Activated CD8-positive, alpha-beta memory T cell treated with anti-CD3 and anti-CD28 coated beads, Interleukin-2, amount 10 ng/mL, durations not matched to agents 7 days and 5 days (primary cell): ENCODE measurements at regions not wholly inside any gene's neighbourhood (a gene's known extent, or its start where the extent isn't known, plus 50 kb on each side); places are given as distances from the start of the nearest gene placed in this dataset.

ENCODE experiments used
- ATAC-seq: fragments of 150-1000 bp; cut with Tn5 transposase; one replicate; pipeline ENCODE4 v1.10.0; 2021; ENCODE audit warnings: moderate library complexity
- CTCF ChIA-PET: fragments of 350-600 bp; sonication (Branson Sonifier 250); formaldehyde crosslinking; loops from one replicate; lab custom pipeline; 2021; ENCODE audit warnings: antibody characterized with exemption; lab: Charles Lee
- DNase-seq: peaks from one replicate; pipeline ENCODE4 v3.0.0-alpha.2; 2020
- H3K27ac Mint-ChIP-seq: one replicate; pipeline ENCODE4 v1.8.0; 2021; ENCODE audit warnings: mild to moderate bottlenecking, mixed read lengths
- H3K27me3 Mint-ChIP-seq: one replicate; pipeline ENCODE4 v1.8.0; 2021; ENCODE audit warnings: mixed read lengths
- H3K36me3 Mint-ChIP-seq: one replicate; pipeline ENCODE4 v1.8.0; 2021; ENCODE audit warnings: mild to moderate bottlenecking, mixed read lengths
- H3K4me1 Mint-ChIP-seq: one replicate; pipeline ENCODE4 v1.8.0; 2021; ENCODE audit warnings: mixed read lengths
- H3K4me3 Mint-ChIP-seq: one replicate; pipeline ENCODE4 v1.8.0; 2021; ENCODE audit warnings: mild to moderate bottlenecking, moderate library complexity, mixed read lengths
- H3K9me3 Mint-ChIP-seq: one replicate; pipeline ENCODE4 v1.8.0; 2022; ENCODE audit warnings: low read depth, mixed read lengths

GRCh38 chr16:6644916-6645315, 687.7 kb upstream of the RBFOX1 start:
- H3K9me3 Mint-ChIP-seq = no peaks in the 10 kb centered on the region
- DNase-seq (no peak), ATAC-seq (no peak)
- H3K4me1 Mint-ChIP-seq = no peaks in the 10 kb centered on the region
- H3K36me3 Mint-ChIP-seq = no peaks in the 10 kb centered on the region
- H3K27me3 Mint-ChIP-seq = peaks cover 6% of the 10 kb centered on the region
- CTCF ChIA-PET = interaction anchor here (0.7 kb wide), 1 partner anchor 14 kb away, joined by 3 read pairs; no protein-coding TSS in a partner anchor
- no peak overlapping the region for H3K27ac Mint-ChIP-seq
- H3K4me3 Mint-ChIP-seq = no peak overlapping the region

- no peaks in the 10 kb centered on the region for H3K36me3 Mint-ChIP-seq
- H3K27ac Mint-ChIP-seq = no peak overlapping the region
- DNase-seq = peak; percentile 53
- H3K4me3 Mint-ChIP-seq = no peak overlapping the region
- no peak for ATAC-seq
- peaks cover 6% of the 10 kb centered on the region for H3K27me3 Mint-ChIP-seq
- H3K9me3 Mint-ChIP-seq = no peaks in the 10 kb centered on the region
- CTCF ChIA-PET = interaction anchor here (0.9 to 2.0 kb wide), 2 partner anchors 12 to 40 kb away, joined by 4 to 6 read pairs; no protein-coding TSS in a partner anchor
- no peaks in the 10 kb centered on the region for H3K4me1 Mint-ChIP-seq
These were observed 689.5 kb upstream of the RBFOX1 start for GRCh38 chr16:6643080-6643686.

- Mint-ChIP-seq H3K36me3 (no peaks in the 10 kb centered on the region), H3K9me3 (no peaks in the 10 kb centered on the region), H3K4me3 (no peak overlapping the region), H3K4me1 (no peaks in the 10 kb centered on the region), H3K27me3 (peaks cover 6% of the 10 kb centered on the region), H3K27ac (no peak overlapping the region)
- ATAC-seq = no peak
- DNase-seq = no peak
- CTCF ChIA-PET = interaction anchor here (2.0 kb wide), 1 partner anchor 11 kb away, joined by 6 read pairs; no protein-coding TSS in a partner anchor
These were observed 690.4 kb upstream of the RBFOX1 start for GRCh38 chr16:6642271-6642670.

- Mint-ChIP-seq H3K9me3 (no peaks in the 10 kb centered on the region), H3K27ac (no peak overlapping the region), H3K36me3 (no peaks in the 10 kb centered on the region), H3K27me3 (peaks cover 6% of the 10 kb centered on the region), H3K4me3 (no peak overlapping the region), H3K4me1 (no peaks in the 10 kb centered on the region)
- DNase-seq (no peak), ATAC-seq (no peak)
- CTCF ChIA-PET = no interaction called here
These were observed 691.6 kb upstream of the RBFOX1 start for GRCh38 chr16:6641091-6641490.

GRCh38 chr16:6636457-6636856, 696.2 kb upstream of the RBFOX1 start:
- no peaks in the 10 kb centered on the region for H3K9me3 Mint-ChIP-seq
- H3K27me3 Mint-ChIP-seq = no peaks in the 10 kb centered on the region
- H3K4me1 Mint-ChIP-seq = no peaks in the 10 kb centered on the region
- H3K27ac Mint-ChIP-seq = no peak overlapping the region
- H3K4me3 Mint-ChIP-seq = no peak overlapping the region
- CTCF ChIA-PET = no interaction called here
- DNase-seq (no peak), ATAC-seq (no peak)
- H3K36me3 Mint-ChIP-seq = no peaks in the 10 kb centered on the region

GRCh38 chr16:6634151-6634550, 698.5 kb upstream of the RBFOX1 start:
- Mint-ChIP-seq H3K36me3 (no peaks in the 10 kb centered on the region), H3K4me3 (no peak overlapping the region), H3K4me1 (no peaks in the 10 kb centered on the region), H3K27me3 (no peaks in the 10 kb centered on the region), H3K9me3 (no peaks in the 10 kb centered on the region), H3K27ac (no peak overlapping the region)
- DNase-seq = no peak
- CTCF ChIA-PET = no interaction called here
- ATAC-seq = no peak

GRCh38 chr16:6633456-6633855, 699.2 kb upstream of the RBFOX1 start:
- DNase-seq (no peak), ATAC-seq (no peak)
- Mint-ChIP-seq H3K36me3 (no peaks in the 10 kb centered on the region), H3K27ac (no peak overlapping the region), H3K4me3 (no peak overlapping the region), H3K4me1 (no peaks in the 10 kb centered on the region), H3K9me3 (no peaks in the 10 kb centered on the region), H3K27me3 (no peaks in the 10 kb centered on the region)
- CTCF ChIA-PET = no interaction called here

GRCh38 chr16:6629110-6629509, 703.5 kb upstream of the RBFOX1 start:
- Mint-ChIP-seq H3K27me3 (no peaks in the 10 kb centered on the region), H3K27ac (no peak overlapping the region), H3K4me3 (no peak overlapping the region), H3K4me1 (no peaks in the 10 kb centered on the region), H3K9me3 (peaks cover 4% of the 10 kb centered on the region), H3K36me3 (no peaks in the 10 kb centered on the region)
- no peak for ATAC-seq
- CTCF ChIA-PET = no interaction called here
- DNase-seq = no peak

- H3K36me3 Mint-ChIP-seq = no peaks in the 10 kb centered on the region
- no peak for DNase-seq
- H3K4me3 Mint-ChIP-seq = no peak overlapping the region
- peaks cover 5% of the 10 kb centered on the region for H3K9me3 Mint-ChIP-seq
- ATAC-seq = no peak
- CTCF ChIA-PET = no interaction called here
- H3K27ac Mint-ChIP-seq = no peak overlapping the region
- H3K4me1 Mint-ChIP-seq = no peaks in the 10 kb centered on the region
- H3K27me3 Mint-ChIP-seq = no peaks in the 10 kb centered on the region
These were observed 707.0 kb upstream of the RBFOX1 start for GRCh38 chr16:6625606-6626005.

GRCh38 chr16:6618874-6619273, 713.8 kb upstream of the RBFOX1 start:
- Mint-ChIP-seq H3K4me1 (no peaks in the 10 kb centered on the region), H3K4me3 (no peak overlapping the region), H3K27me3 (no peaks in the 10 kb centered on the region), H3K27ac (no peak overlapping the region), H3K36me3 (no peaks in the 10 kb centered on the region), H3K9me3 (peaks cover 17% of the 10 kb centered on the region)
- no peak for DNase-seq
- CTCF ChIA-PET = no interaction called here
- no peak for ATAC-seq

- H3K27ac Mint-ChIP-seq = no peak overlapping the region
- CTCF ChIA-PET = no interaction called here
- peaks cover 21% of the 10 kb centered on the region for H3K9me3 Mint-ChIP-seq
- no peak for ATAC-seq
- H3K36me3 Mint-ChIP-seq = no peaks in the 10 kb centered on the region
- no peaks in the 10 kb centered on the region for H3K4me1 Mint-ChIP-seq
- H3K27me3 Mint-ChIP-seq = no peaks in the 10 kb centered on the region
- H3K4me3 Mint-ChIP-seq = no peak overlapping the region
- DNase-seq = no peak
These were observed 715.9 kb upstream of the RBFOX1 start for GRCh38 chr16:6616746-6617145.

- DNase-seq = no peak
- no peak for ATAC-seq
- Mint-ChIP-seq H3K27me3 (no peaks in the 10 kb centered on the region), H3K9me3 (peaks cover 20% of the 10 kb centered on the region), H3K27ac (no peak overlapping the region), H3K4me1 (no peaks in the 10 kb centered on the region), H3K4me3 (no peak overlapping the region), H3K36me3 (no peaks in the 10 kb centered on the region)
- CTCF ChIA-PET = no interaction called here
These were observed 717.0 kb upstream of the RBFOX1 start for GRCh38 chr16:6615636-6616035.

GRCh38 chr16:6611535-6611934, 721.1 kb upstream of the RBFOX1 start:
- peaks cover 9% of the 10 kb centered on the region for H3K9me3 Mint-ChIP-seq
- CTCF ChIA-PET = no interaction called here
- no peak overlapping the region for H3K4me3 Mint-ChIP-seq
- no peaks in the 10 kb centered on the region for H3K4me1 Mint-ChIP-seq
- no peak for DNase-seq
- no peaks in the 10 kb centered on the region for H3K36me3 Mint-ChIP-seq
- H3K27ac Mint-ChIP-seq = no peak overlapping the region
- no peaks in the 10 kb centered on the region for H3K27me3 Mint-ChIP-seq
- ATAC-seq = no peak

- CTCF ChIA-PET = no interaction called here
- no peaks in the 10 kb centered on the region for H3K36me3 Mint-ChIP-seq
- DNase-seq (no peak), ATAC-seq (no peak)
- no peaks in the 10 kb centered on the region for H3K4me1 Mint-ChIP-seq
- H3K9me3 Mint-ChIP-seq = peaks cover 3% of the 10 kb centered on the region
- H3K27ac Mint-ChIP-seq = no peak overlapping the region
- H3K4me3 Mint-ChIP-seq = no peak overlapping the region
- H3K27me3 Mint-ChIP-seq = no peaks in the 10 kb centered on the region
These were observed 727.2 kb upstream of the RBFOX1 start for GRCh38 chr16:6605490-6605889.
